WTC11 (cell line): ENCODE measurements at regions not wholly inside any gene's neighbourhood (a gene's known extent, or its start where the extent isn't known, plus 50 kb on each side); places are given as distances from the start of the nearest gene placed in this dataset.

Source experiments
- ATAC-seq: fragments of 200-7000 bp; cut with Tn5 transposase; 2 replicates; pipeline ENCODE4 v1.10.0; 2021; ENCODE audit warnings: mild to moderate bottlenecking, moderate library complexity
- CTCF ChIA-PET: fragments of 300-600 bp; sonication (Branson Sonifier 250); formaldehyde crosslinking; loops from one replicate; lab custom pipeline; 2021; ENCODE audit warnings: antibody characterized with exemption; lab: Charles Lee
- POLR2A ChIA-PET: fragments of 350-600 bp; sonication (Branson Sonifier 250); formaldehyde crosslinking; loops from one replicate; lab custom pipeline; 2021; ENCODE audit warnings: antibody characterized with exemption; lab: Charles Lee
- DNase-seq: peaks from one replicate; pipeline ENCODE4 v3.0.0; 2021; ENCODE audit warnings: low spot score
- H3K27ac Mint-ChIP-seq: 2 replicates; pipeline ENCODE4 v1.8.0; 2021; ENCODE audit warnings: mixed read lengths
- H3K27me3 Mint-ChIP-seq: 2 replicates; pipeline ENCODE4 v1.8.0; 2021; ENCODE audit warnings: low read depth, mild to moderate bottlenecking, moderate library complexity, mixed read lengths
- H3K36me3 Mint-ChIP-seq: 2 replicates; pipeline ENCODE4 v1.8.0; 2021; ENCODE audit warnings: mixed read lengths
- H3K4me1 Mint-ChIP-seq: 2 replicates; pipeline ENCODE4 v1.8.0; 2022; ENCODE audit warnings: mixed read lengths
- H3K4me3 Mint-ChIP-seq: 2 replicates; pipeline ENCODE4 v1.8.0; 2021; ENCODE audit warnings: mild to moderate bottlenecking, moderate library complexity, mixed read lengths
- H3K9me3 Mint-ChIP-seq: 2 replicates; pipeline ENCODE4 v1.8.0; 2021; ENCODE audit warnings: mixed read lengths
- AR ChIP-seq: fragments of 250-450 bp; sonication (Bioruptor Pico); IDR thresholded peaks from 2 replicates; pipeline ENCODE4 v1.9.0; 2021; ENCODE audit warnings: mild to moderate bottlenecking
- CTCF ChIP-seq: fragments of 200-600 bp; IDR thresholded peaks from 2 replicates; pipeline ENCODE4 v1.8.0; 2022; ENCODE audit warnings: antibody characterized with exemption
- E2F4 ChIP-seq: sonication (generic); formaldehyde crosslinking; IDR thresholded peaks from 2 replicates; pipeline ENCODE4 v1.8.1; 2022; ENCODE audit warnings: low read depth, mild to moderate bottlenecking, moderate library complexity, missing genetic modification reagents, borderline replicate concordance
- ETV6 ChIP-seq: sonication (generic); formaldehyde crosslinking; IDR thresholded peaks from 2 replicates; pipeline ENCODE4 v1.8.1; 2022; ENCODE audit warnings: mild to moderate bottlenecking, missing genetic modification reagents
- GRHL2 ChIP-seq: fragments of 250-450 bp; sonication (Bioruptor Pico); IDR thresholded peaks from 2 replicates; pipeline ENCODE4 v1.8.0; 2022; ENCODE audit warnings: mild to moderate bottlenecking, moderate library complexity; ENCODE audit not compliant: insufficient replicate concordance, severe bottlenecking
- JAZF1 ChIP-seq: fragments of 250-450 bp; sonication (Bioruptor Pico); IDR thresholded peaks from 2 replicates; pipeline ENCODE4 v1.9.0; 2021; ENCODE audit warnings: moderate library complexity, mild to moderate bottlenecking, inconsistent platforms
- NR1H2 ChIP-seq: sonication (generic); formaldehyde crosslinking; IDR thresholded peaks from 2 replicates; pipeline ENCODE4 v1.9.0; 2021; ENCODE audit warnings: mild to moderate bottlenecking, moderate library complexity, missing genetic modification reagents
- RELA ChIP-seq: sonication (generic); formaldehyde crosslinking; IDR thresholded peaks from 2 replicates; pipeline ENCODE4 v1.8.1; 2022; ENCODE audit warnings: missing genetic modification reagents, mild to moderate bottlenecking, borderline replicate concordance
- SMAD4 ChIP-seq: sonication (generic); formaldehyde crosslinking; IDR thresholded peaks from 2 replicates; pipeline ENCODE4 v1.8.0; 2022; ENCODE audit warnings: mild to moderate bottlenecking, missing genetic modification reagents
- SOX15 ChIP-seq: fragments of 250-450 bp; sonication (Bioruptor Pico); IDR thresholded peaks from 2 replicates; pipeline ENCODE4 v1.9.0; 2021; ENCODE audit warnings: mild to moderate bottlenecking
- USF1 ChIP-seq: sonication (generic); formaldehyde crosslinking; IDR thresholded peaks from 2 replicates; pipeline ENCODE4 v1.8.0; 2022; ENCODE audit warnings: mild to moderate bottlenecking, missing genetic modification reagents
- ZNF219 ChIP-seq: sonication (generic); formaldehyde crosslinking; IDR thresholded peaks from 2 replicates; pipeline ENCODE4 v1.8.0; 2023; ENCODE audit warnings: missing genetic modification reagents, mild to moderate bottlenecking, borderline replicate concordance
- ZNF281 ChIP-seq: sonication (generic); formaldehyde crosslinking; IDR thresholded peaks from 2 replicates; pipeline ENCODE4 v1.8.0; 2023; ENCODE audit warnings: mild to moderate bottlenecking, missing genetic modification reagents
- ZNF317 ChIP-seq: sonication (generic); formaldehyde crosslinking; IDR thresholded peaks from 2 replicates; pipeline ENCODE4 v1.8.1; 2023; ENCODE audit warnings: low read depth, mild to moderate bottlenecking, moderate library complexity, missing genetic modification reagents, borderline replicate concordance
- ZNF396 ChIP-seq: fragments of 250-450 bp; sonication (Bioruptor Pico); IDR thresholded peaks from 2 replicates; pipeline ENCODE4 v1.8.0; 2021; ENCODE audit warnings: mild to moderate bottlenecking, moderate library complexity, borderline replicate concordance
- ZNF416 ChIP-seq: fragments of 250-450 bp; sonication (Bioruptor Pico); IDR thresholded peaks from 2 replicates; pipeline ENCODE4 v1.9.0; 2021; ENCODE audit warnings: mild to moderate bottlenecking, inconsistent platforms
- ZNF423 ChIP-seq: fragments of 250-450 bp; sonication (Bioruptor Pico); IDR thresholded peaks from 2 replicates; pipeline ENCODE4 v2.1.2; 2022; ENCODE audit warnings: mild to moderate bottlenecking, moderate library complexity
- ZNF532 ChIP-seq: fragments of 250-450 bp; sonication (Bioruptor Pico); IDR thresholded peaks from 2 replicates; pipeline ENCODE4 v1.9.0; 2021; ENCODE audit warnings: mild to moderate bottlenecking, borderline replicate concordance

- TF ChIP-seq ZNF532 (CRISPR knock-in tag), result no peak
- no peak for TF ChIP-seq JAZF1
- TF ChIP-seq ZNF416, result no peak
- no peak for TF ChIP-seq RELA (CRISPR knock-in tag)
- no peak for TF ChIP-seq SOX15 (CRISPR knock-in tag)
- TF ChIP-seq ZNF317 (CRISPR knock-in tag), result no peak
- no peak for TF ChIP-seq ETV6
Measured at GRCh38 chr6:140744659-140745320, 1370.3 kb upstream of the CITED2 start (continued).

- Mint-ChIP-seq H3K9me3 (peaks cover 10% of the 10 kb centered on the region), H3K36me3 (no peaks in the 10 kb centered on the region), H3K4me1 (no peaks in the 10 kb centered on the region), H3K27ac (no peak overlapping the region), H3K27me3 (no peaks in the 10 kb centered on the region), H3K4me3 (no peak overlapping the region)
- ChIA-PET POLR2A (no interaction called here), CTCF (no interaction called here)
- ATAC-seq, result no peak
- TF ChIP-seq USF1 (CRISPR knock-in tag), result no peak
- no peak for DNase-seq
Measured at GRCh38 chr6:140736231-140736630, 1361.8 kb upstream of the CITED2 start.

- no peaks in the 10 kb centered on the region for H3K4me1 Mint-ChIP-seq
- no peaks in the 10 kb centered on the region for H3K9me3 Mint-ChIP-seq
- H3K27ac Mint-ChIP-seq, result no peak overlapping the region
- no peak overlapping the region for H3K4me3 Mint-ChIP-seq
- DNase-seq (no peak), ATAC-seq (no peak)
- H3K36me3 Mint-ChIP-seq, result no peaks in the 10 kb centered on the region
- POLR2A ChIA-PET, result no interaction called here
- CTCF ChIA-PET, result no interaction called here
- no peaks in the 10 kb centered on the region for H3K27me3 Mint-ChIP-seq
- no peak for TF ChIP-seq ZNF423 (CRISPR knock-in tag)
- TF ChIP-seq AR (CRISPR knock-in tag), result no peak
- TF ChIP-seq E2F4 (CRISPR knock-in tag), result no peak
- TF ChIP-seq ETV6, result no peak
- TF ChIP-seq ZNF219, result no peak
- TF ChIP-seq ZNF281 (CRISPR knock-in tag), result no peak
- TF ChIP-seq ZNF396, result no peak
- no peak for TF ChIP-seq CTCF
- TF ChIP-seq NR1H2, result no peak
- no peak for TF ChIP-seq SMAD4 (CRISPR knock-in tag)
- no peak for TF ChIP-seq GRHL2
Measured at GRCh38 chr6:140732991-140733390, 1358.5 kb upstream of the CITED2 start.
